Hematopoietic multipotent progenitor cell treated with erythropoietin and hydrocortisone succinate and interleukin-3 and kit ligand, for 17 days (in vitro differentiated cells): ENCODE measurements at regions not wholly inside any gene's neighbourhood (a gene's known extent, or its start where the extent isn't known, plus 50 kb on each side); places are given as distances from the start of the nearest gene placed in this dataset.

Experiments
- DNase-seq: peaks from one replicate; pipeline ENCODE4 v3.0.0-alpha.2; 2015; ENCODE audit warnings: low spot score

DNA sequence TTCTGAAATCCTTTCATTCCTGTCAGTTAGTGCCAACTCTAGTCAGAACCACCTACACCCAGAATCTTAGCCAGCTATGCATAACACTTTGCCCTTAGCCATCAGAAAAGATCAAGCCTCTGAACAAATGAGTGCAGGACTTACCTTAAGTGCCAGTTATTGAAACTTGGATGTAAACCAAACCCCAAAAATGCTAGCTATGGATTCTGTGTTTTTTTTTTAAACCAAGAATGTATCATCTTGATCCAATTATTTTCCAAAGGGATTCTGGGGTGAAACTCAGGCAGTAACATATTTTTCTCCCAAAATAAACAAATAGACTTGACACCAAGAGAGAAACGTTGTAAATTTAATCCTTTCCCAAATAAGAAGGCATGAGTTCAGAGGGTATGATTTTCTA lies 538.6 kb upstream of the ADAMTS5 start:
- DNase-seq: no peak

DNA sequence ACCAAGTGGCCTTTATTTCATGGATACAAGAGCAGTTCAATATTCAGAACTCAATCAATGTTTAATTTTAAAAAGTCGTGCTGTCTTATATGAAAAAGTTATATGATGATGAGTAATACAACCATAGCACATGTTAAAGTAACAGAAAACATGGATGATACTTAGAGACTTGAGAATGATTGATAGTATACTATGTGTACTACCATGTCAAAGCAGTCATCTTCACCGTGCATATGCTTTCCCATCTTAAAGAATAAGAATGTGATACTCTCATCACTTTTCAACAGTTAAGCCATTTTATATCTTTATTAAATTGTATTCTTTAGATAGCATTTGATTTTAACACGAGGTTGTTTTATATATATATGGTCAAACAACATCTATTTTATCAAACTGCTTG lies 535.9 kb upstream of the ADAMTS5 start:
- no peak for DNase-seq

DNA sequence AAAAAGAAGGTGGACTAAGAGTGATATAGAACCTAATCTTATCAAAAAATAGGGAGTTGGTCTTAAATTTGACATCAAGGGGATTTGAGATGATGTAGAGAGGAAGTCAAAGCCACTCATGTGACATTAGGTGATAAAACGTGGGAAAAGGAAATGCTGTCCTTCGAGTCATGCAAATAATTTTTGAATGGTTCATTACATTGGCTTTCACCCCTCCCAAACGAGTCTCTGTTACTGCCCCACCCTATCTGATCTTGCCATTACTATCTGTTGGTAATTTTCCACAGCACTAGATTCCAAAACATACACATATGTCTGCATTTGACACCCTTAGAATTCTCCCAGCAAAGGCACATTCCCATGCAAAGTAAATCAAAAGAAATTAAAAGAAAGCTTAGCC lies 531.1 kb upstream of the ADAMTS5 start:
- DNase-seq: no peak

DNA sequence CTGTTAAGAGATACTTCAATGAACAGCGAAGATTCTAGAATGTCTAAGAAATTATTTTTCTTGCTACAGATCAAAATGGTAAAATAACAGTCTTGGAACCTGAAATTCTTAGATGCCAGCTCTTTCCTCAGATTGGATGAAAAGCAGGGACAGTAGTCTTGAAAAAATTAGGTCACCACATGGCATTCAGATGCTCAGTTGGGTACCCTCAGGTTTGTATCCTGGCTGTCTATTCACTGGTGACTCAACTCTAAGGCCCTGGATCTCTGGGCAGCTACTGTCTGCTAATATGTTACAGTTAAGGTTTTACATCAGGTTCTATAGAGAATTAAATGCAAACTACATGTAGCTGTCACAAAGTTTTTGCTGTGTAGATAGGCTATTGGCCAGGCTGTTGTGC lies 528.9 kb upstream of the ADAMTS5 start:
- DNase-seq: no peak

DNA sequence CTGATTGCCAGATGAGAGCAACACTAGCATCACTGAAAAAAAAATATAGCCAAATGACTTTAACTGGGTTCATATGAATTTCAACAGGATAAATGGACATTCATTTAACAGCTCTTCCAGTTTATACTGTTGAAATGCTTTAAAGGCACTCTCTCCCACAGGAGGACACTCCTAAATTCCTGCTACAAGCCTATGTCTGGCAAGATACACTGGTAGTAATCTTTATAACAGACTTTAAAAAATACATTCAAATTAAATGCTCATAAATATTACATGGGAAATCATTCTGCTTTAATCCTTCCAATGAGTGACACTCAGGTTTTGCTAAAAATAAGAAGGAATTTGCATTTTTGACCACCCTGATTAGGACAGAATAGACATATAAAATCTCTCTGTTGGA lies 526.7 kb upstream of the ADAMTS5 start:
- no peak for DNase-seq

DNA sequence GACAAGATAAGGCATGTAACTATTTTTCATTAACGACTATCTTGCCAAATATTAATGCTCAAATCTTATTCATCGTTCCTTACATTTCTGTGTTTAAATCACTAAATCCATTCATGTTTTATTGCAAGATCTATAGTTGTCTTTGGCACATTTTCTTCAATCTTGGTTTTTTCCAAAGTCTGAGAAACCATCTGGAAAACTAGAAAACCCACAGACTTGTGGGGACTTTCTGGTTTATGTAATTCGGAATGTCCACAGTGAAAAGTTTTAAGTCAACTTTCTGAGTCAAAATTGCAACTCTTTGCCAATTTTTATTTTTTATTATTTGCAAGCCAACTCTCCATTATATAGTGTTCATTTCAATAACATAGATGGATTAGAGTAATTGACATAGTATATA lies 520.8 kb upstream of the ADAMTS5 start:
- no peak for DNase-seq

DNA sequence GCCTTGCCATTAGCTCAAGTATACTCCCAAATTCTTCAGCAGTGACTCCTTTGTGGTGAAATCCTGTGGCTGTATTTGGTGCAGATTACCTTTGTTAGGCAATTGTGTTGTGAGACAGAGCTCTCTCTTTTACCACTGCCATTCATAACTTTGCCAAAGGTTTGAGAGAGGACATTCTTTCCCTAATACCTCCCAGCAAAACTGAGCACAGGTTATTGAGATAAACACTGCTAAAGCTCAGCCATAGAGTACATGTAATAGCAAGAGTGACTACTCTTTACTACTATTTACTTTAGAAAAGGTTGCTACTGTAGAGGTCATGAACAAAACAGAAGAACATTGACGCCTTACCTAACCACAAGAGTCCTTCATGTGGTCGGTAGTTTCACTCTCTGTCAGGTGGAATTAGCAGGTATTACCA lies 514.0 kb upstream of the ADAMTS5 start:
- no peak for DNase-seq

DNA sequence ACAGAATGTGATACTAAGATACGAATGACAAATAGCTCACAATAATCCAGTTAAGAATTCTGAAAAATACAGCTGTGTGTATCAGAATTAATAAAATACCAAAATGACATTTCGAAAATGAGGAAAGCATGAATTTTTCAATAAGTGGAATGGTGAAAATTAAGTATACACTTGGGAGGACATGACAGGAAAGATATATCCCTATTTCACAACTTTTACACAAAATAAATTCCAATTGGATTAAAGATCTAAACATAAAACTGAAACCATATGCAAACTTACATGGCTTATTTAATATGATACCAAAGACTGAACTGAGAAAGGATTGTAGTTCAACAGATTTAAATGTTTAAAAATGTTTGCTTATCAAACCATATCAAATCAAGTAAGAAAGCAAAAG lies 510.4 kb upstream of the ADAMTS5 start:
- no peak for DNase-seq

DNA sequence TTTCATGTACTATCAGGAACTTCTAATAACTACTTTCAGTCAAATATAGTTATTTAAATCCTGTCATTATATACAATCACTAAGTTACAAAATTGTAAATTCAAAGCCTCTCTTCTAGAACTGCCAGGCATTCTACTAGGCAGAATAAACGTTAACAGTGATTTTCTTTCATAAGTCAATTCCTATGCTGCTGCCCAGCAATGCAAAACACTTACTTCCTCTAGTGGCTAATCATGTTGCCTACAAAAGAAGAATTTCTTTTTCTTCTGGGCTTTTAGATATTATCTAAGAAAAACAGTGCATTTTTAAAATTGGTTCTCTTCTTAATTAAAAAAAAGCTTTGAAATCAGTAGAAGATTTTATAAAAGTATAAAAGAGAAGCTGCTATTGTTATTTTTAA lies 509.8 kb upstream of the ADAMTS5 start:
- DNase-seq: no peak

DNA sequence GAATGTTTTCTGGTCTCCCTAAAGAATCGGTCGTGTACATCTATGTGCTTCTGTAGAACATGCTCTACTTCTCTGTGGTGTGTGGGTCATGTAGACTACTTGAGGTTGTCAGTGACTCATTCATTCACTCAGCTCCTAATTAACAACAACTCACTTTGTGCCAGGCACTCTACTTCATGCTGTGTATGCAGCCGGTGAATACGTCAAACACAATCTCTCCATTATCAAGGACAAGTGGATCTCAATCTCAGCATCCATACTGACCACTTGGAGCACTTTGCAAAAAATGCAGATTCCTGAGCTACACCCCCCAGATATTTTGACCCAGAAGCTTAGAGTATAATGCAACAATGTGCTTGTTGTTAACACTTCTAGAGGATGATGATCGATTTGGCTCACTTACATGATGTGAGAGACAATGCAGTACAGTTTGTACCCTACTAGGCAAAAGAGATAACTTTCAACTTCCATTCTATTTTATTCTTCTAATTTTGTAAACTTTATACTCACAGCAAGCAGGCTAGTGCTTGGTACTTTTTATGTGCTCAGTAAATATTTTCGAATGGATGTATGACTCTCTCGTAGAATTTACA lies 508.6 kb upstream of the ADAMTS5 start:
- no peak for DNase-seq

DNA sequence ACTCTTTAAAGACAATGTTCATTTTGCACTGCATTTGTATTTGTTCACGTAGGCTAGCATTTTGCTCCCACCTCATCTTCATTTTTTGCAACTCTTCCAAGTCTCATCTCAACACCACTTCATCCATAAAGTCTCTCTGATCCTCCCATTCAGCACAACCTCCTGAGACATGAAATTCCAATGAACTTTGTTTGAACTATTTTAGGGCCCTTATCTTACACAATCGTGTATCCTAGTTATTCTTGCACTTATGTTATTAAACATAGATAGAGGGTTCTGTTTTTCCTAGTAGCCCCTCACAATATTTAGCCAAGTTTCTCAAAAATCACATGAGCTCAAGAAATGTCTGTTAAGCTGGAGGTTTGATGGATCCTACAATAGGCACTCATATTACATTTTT lies 500.5 kb upstream of the ADAMTS5 start:
- no peak for DNase-seq

DNA sequence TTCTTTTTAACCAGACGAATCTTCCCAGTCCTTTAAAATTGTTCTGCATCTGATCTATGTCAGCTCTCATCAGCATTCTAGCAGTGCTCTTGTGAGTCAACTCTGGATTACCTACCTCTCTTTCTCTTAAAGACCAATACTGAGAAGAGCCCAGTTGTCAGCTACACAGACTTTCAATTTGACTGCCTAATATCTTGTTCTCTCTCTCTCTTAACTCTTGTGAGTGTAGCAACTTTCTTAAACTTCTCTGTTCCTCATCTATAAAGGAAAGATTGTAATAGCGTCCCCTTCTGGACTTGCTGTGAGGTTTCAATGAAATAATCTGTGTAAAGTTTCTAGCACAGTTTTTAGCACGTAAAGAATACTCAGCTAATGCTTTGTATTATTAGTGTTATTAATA lies 499.3 kb upstream of the ADAMTS5 start:
- no peak for DNase-seq

DNA sequence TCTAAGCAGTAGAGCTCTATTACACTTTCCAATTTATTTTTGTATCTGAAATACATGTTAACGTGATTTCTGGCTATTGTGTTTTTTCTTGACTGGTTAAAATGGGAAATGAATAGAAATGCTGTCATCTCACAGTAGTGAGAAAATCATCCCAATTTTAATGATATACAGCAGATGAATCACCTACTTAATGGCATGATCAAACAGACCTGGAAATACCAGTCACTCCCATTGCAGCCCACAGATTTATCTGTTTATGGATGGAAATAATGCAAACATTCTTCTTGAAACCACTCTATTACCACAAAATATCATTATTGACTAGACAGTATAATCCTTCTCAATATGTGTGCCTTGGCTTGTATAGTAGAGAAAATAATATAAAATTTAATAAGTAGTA lies 497.8 kb upstream of the ADAMTS5 start:
- DNase-seq: no peak

DNA sequence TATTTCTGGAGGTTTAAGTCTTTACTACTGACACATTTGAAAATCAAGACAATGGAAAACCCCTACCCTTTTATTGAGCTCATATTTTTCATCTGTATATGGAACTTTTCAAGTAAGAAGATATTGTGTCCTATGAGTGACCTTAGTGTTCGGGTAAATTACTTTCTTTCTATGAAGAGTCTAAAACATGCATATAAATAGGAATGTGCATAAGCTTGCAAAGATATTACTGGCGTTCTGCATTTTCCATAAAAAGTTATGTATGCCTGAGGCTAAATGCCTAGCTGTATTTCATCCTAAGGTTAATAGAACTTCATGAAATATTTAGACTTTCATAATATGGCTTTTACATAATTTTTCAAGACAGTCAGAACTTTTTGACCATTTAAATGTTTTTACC lies 495.8 kb upstream of the ADAMTS5 start:
- DNase-seq: no peak

DNA sequence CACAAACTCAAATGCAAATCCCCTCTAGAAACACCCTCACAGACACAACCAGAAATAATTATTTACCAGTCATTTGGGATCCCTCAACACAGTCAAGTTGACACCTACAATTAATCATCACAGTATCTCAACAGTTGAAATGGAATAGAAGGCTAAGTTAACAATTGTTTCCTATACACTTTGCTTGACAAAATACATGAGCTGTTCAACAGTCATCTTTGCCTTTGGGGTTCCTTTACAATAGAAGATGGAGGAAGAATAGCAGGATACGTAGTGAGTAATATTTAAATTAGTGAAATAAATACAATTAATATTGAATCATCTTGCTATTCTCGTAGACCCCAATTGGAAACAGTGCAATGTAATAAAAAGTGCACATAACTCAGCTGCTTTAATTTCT lies 487.3 kb upstream of the ADAMTS5 start:
- no peak for DNase-seq

DNA sequence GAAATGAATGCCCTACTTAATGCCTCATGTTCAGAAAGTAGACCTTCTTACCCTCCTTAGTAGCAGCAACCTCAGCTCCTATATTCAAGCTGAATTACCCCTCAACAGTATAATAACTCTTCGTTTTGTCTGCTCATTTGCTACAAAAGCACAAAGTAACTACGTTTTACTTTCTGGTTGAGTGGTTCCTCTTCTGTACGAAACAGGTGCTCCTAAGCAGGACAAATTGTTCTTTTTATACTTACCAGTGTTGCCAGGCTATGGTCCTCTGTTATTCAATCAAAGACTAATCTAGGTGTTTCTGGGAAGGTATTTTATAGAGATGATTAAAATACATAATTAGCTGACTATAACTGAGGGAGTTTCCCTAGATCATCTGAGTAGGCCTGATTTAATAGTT lies 484.2 kb upstream of the ADAMTS5 start:
- DNase-seq: no peak

DNA sequence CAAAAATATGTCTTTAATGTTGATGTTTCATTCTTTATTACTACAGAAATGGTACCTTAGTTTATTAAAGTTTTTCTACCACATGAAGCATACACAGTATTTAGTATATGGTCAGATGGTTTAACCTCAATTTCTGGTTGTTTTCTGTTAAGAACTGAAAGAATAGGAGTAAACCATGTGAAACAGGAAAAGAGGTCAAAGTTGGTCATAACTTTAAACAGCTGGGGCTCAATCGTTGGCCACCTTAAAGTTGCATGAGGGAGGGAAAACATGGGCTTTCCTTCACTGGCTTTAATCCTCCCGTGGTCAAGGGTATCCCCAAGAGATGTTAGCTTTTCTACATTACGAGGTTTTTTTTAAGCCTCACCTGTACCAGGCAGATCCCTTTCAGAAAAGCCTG lies 483.3 kb upstream of the ADAMTS5 start:
- no peak for DNase-seq

DNA sequence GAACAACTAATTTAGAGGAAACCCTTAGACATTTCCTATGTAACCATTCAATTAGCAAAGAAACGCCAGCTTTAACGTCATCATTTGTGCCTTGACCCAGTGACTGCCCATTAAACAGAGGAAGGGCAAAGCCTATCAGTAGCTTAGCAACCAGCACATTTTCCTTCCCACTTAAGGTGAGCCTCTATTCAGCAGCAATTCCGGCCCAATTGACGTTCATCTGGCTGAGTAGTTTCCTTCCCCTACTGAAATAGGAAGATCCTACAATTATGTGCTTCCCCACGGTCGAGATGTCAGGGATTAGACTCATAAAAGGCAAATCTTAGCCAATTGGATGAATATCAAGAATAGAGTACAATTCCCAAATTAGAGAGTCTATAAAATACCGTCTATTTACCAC lies 482.1 kb upstream of the ADAMTS5 start:
- DNase-seq: no peak

DNA sequence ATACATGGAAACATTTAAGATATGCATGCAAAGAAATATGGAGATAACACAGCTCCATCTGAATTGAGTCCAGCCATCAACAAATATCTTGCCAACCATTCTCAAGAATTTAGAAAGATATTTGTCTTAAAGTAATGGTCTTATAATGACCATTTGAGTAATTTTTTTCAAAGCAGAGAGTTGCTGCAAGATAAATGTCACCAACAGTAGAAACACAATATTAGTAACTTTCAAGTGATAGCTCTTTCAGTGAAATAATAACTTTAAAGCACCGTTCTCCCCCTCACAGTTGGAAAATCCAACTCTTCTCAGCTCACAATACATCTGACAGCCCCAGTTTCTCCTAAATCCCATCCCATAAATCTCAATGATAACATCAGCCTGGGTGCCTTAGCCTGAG lies 481.0 kb upstream of the ADAMTS5 start:
- DNase-seq: no peak

DNA sequence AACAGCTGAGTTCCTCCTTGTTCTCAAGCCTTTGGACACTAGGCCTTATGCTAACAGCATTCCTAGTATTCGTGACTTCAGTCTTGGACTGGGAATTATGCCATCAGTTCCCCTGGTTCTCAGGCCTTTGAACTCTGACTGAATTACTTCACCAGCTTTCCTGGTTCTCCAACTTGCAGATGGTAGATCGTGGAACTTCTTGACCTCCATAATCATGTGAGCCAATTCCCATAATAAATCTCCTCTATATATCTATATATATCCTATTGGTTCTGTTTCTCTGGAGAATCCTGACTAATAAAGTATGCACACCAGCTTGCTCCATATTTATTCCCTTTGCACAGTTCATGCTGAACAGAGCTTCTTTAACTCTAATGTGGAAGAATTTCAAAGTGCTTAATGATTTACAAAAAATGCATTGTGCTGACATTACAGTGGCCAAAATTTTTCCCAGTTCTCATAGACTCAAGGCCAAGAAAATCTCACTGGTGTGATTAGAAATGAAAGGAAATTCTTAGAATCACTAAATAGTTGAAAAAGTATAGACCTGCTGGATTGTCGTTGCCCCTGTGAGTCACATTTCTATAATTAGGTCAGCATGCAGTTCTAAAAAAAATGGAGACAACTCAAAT lies 462.9 kb upstream of the ADAMTS5 start:
- no peak for DNase-seq

DNA sequence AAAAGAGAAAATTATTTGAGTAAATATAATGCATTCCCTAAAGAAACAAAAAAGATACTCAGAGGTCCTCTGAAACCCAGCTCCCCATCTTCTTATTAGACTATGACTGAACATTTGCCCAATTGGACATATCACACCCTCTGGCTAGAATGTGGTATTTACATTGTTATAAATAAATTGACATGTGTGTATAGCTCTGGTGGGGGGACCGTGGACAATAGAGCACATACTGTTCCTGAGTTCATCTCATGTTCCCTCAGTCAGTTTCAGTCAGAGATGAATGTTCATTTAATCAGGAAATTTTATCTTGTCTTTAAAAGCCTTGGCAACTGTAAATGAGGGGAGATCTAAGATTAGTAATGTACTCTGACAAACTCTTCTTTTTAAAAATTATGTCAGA lies 459.3 kb upstream of the ADAMTS5 start:
- DNase-seq: no peak

DNA sequence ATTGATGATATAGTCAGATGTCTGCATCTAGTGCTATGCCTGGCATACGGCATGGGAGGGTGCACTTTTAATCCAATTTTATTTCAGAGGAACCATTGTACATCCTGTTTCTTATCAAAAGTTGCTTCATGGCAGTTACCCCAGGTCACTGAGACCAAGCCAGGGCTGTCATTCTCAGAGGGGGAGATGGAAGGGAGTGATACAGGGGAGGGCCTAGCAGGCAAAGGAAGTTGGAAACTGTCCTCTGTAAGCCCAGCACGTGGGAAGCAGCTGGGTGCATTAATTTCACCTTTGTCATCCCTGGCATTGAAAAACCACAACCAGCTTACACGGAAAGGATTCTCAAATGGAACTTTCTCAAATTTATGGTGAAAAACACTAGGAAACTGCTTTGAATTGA lies 458.7 kb upstream of the ADAMTS5 start:
- no peak for DNase-seq

DNA sequence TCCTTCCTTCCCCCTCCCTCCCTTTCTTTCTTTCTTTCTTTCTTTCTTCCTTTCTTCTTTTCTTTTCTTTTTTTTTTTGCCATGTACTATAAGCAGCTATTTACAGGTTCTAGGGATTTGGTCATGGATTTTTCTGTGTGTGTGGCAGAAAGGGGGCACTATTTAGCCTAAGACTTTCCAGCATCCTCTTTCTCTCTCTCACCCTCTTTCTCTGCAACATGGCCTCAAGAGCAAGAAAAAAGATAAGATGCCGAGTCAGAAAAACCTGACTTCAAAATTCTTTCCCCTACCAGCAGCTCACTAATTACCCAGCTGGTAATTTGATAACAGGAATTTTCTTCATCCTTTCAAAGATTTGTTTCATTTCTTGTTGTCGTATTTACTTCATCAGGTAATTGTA lies 458.3 kb upstream of the ADAMTS5 start:
- DNase-seq: no peak

DNA sequence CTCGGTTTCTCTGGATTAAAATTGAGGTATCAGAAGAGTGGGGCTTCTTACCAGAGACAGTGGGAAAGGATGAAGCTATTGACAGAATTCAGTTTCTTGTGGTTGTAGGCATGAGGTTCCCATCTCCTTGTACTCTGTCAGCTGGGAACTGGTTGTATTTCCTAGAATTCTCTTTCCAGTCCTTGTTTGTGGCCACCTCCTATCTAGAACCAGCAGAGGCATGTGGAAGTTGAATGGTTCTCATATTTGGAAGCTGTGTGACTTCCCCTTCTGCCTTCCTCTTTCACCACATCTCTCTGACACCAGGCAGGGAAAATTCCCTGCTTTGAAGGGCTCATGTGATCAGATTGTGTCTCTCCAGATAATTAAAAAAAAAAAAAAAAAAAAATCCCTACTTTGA lies 457.7 kb upstream of the ADAMTS5 start:
- DNase-seq: no peak
